ENCODE measurements at regions not wholly inside any gene's neighbourhood (a gene's known extent, or its start where the extent isn't known, plus 50 kb on each side); places are given as distances from the start of the nearest gene placed in this dataset.

DNA sequence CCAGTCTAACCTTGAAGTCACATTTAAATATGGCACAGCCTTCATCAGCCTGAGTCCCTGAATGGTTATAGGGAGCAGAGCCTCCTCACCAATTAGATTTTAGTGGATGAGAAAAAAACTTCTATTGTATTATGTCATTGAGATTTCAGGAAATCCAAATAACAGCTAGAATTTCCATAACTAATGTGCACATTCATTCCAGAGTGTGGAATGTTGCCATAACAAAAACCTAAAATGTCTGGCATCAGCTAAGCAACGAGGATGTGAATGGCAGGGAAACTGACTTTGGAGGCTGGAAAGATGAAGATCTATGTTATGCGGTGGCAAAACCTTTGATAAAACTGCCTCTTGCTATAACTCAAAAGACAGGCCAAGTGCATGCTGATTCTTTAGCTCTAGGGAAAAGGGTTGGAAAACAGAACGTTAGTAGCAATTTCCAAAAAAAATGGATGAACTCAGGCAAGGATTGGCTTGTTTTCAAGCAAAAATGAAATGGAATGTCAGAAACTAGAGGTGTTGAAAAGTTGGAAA, 91.3 kb upstream of the NFIB start (continued):
- TF ChIP-seq, protein P1, sequence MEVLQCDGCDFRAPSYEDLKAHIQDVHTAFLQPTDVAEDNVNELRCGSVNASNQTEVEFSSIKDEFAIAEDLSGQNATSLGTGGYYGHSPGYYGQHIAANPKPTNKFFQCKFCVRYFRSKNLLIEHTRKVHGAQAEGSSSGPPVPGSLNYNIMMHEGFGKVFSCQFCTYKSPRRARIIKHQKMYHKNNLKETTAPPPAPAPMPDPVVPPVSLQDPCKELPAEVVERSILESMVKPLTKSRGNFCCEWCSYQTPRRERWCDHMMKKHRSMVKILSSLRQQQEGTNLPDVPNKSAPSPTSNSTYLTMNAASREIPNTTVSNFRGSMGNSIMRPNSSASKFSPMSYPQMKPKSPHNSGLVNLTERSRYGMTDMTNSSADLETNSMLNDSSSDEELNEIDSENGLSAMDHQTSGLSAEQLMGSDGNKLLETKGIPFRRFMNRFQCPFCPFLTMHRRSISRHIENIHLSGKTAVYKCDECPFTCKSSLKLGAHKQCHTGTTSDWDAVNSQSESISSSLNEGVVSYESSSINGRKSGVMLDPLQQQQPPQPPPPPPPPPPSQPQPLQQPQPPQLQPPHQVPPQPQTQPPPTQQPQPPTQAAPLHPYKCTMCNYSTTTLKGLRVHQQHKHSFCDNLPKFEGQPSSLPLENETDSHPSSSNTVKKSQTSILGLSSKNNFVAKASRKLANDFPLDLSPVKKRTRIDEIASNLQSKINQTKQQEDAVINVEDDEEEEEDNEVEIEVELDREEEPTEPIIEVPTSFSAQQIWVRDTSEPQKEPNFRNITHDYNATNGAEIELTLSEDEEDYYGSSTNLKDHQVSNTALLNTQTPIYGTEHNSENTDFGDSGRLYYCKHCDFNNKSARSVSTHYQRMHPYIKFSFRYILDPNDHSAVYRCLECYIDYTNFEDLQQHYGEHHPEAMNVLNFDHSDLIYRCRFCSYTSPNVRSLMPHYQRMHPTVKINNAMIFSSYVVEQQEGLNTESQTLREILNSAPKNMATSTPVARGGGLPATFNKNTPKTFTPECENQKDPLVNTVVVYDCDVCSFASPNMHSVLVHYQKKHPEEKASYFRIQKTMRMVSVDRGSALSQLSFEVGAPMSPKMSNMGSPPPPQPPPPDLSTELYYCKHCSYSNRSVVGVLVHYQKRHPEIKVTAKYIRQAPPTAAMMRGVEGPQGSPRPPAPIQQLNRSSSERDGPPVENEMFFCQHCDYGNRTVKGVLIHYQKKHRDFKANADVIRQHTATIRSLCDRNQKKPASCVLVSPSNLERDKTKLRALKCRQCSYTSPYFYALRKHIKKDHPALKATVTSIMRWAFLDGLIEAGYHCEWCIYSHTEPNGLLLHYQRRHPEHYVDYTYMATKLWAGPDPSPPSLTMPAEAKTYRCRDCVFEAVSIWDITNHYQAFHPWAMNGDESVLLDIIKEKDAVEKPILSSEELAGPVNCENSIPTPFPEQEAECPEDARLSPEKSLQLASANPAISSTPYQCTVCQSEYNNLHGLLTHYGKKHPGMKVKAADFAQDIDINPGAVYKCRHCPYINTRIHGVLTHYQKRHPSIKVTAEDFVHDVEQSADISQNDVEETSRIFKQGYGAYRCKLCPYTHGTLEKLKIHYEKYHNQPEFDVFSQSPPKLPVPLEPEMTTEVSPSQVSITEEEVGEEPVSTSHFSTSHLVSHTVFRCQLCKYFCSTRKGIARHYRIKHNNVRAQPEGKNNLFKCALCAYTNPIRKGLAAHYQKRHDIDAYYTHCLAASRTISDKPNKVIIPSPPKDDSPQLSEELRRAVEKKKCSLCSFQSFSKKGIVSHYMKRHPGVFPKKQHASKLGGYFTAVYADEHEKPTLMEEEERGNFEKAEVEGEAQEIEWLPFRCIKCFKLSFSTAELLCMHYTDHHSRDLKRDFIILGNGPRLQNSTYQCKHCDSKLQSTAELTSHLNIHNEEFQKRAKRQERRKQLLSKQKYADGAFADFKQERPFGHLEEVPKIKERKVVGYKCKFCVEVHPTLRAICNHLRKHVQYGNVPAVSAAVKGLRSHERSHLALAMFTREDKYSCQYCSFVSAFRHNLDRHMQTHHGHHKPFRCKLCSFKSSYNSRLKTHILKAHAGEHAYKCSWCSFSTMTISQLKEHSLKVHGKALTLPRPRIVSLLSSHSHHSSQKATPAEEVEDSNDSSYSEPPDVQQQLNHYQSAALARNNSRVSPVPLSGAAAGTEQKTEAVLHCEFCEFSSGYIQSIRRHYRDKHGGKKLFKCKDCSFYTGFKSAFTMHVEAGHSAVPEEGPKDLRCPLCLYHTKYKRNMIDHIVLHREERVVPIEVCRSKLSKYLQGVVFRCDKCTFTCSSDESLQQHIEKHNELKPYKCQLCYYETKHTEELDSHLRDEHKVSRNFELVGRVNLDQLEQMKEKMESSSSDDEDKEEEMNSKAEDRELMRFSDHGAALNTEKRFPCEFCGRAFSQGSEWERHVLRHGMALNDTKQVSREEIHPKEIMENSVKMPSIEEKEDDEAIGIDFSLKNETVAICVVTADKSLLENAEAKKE (CRISPR knock-in tag; IDR thresholded peaks at IDR 0.05): no peak
- TF ChIP-seq, protein P2, sequence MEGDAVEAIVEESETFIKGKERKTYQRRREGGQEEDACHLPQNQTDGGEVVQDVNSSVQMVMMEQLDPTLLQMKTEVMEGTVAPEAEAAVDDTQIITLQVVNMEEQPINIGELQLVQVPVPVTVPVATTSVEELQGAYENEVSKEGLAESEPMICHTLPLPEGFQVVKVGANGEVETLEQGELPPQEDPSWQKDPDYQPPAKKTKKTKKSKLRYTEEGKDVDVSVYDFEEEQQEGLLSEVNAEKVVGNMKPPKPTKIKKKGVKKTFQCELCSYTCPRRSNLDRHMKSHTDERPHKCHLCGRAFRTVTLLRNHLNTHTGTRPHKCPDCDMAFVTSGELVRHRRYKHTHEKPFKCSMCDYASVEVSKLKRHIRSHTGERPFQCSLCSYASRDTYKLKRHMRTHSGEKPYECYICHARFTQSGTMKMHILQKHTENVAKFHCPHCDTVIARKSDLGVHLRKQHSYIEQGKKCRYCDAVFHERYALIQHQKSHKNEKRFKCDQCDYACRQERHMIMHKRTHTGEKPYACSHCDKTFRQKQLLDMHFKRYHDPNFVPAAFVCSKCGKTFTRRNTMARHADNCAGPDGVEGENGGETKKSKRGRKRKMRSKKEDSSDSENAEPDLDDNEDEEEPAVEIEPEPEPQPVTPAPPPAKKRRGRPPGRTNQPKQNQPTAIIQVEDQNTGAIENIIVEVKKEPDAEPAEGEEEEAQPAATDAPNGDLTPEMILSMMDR (conservative IDR thresholded peaks at IDR 0.05; ENCODE audit: low read depth in 2 of 2): no peak
- TF ChIP-seq ZNF331 (CRISPR knock-in tag; IDR thresholded peaks at IDR 0.05; ENCODE audit: low read depth) (no peak), EZH2 (IDR thresholded peaks at IDR 0.05; ENCODE audit: low read depth, unreplicated experiment) (no peak)

DNA sequence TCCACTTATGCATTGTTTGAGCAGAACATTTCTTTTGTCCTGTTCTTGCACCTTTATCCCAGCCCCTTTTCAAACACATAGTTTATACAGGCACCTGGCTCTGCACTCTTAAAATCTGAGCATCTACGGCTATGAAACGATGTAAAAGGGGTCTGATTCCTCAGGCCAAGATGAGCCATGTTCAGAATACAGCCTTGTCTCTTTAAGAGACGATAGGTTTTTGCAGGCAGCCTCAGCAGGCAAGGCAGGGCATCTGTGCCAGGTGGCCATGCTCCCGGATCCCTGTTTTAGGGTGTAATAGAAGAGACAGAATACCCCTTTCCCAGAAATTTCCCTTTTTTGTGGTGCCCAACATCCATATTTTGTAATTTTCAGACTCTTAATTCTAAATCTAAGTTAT, 89.1 kb upstream of the NFIB start:
- peak overlapping the region; percentile 72; the same call in 1 of the 2 replicates for H2AFZ ChIP-seq
- Mint-ChIP-seq H3K27me3 (ENCODE audit: insufficient read depth, low read depth, poor library complexity) (no peaks in the 10 kb centered on the region), H3K36me3 (ENCODE audit: low read depth) (no peaks in the 10 kb centered on the region), H3K4me1 (peaks cover 16% of the 10 kb centered on the region), H3K4me3 (no peak overlapping the region), H3K27ac (no peak overlapping the region), H3K9me3 (no peaks in the 10 kb centered on the region)
- DNase-seq (ENCODE audit: low spot score) (no peak), ATAC-seq (no peak)
- no peaks in the 10 kb centered on the region; the same call in 1 of the 2 replicates for H3K9me2 ChIP-seq (ENCODE audit: insufficient read depth)
- H3K4me2 ChIP-seq: no peak overlapping the region; the same call in 1 of the 2 replicates
- no peaks in the 10 kb centered on the region for H3F3A ChIP-seq (replicated peaks; ENCODE audit: low read depth)
- no peaks in the 10 kb centered on the region for H3K36me3 ChIP-seq (ENCODE audit: insufficient read depth)
- no peaks in the 10 kb centered on the region for H3K79me2 ChIP-seq (replicated peaks; ENCODE audit: insufficient read depth)
- no peak overlapping the region for H3K4me3 ChIP-seq
- peaks cover 13% of the 10 kb centered on the region; the same call in 1 of the 2 replicates for H3K4me1 ChIP-seq (ENCODE audit: insufficient read depth)
- no peaks in the 10 kb centered on the region for H3K27me3 ChIP-seq (ENCODE audit: insufficient read depth)
- no peaks in the 10 kb centered on the region for H4K20me1 ChIP-seq (replicated peaks; ENCODE audit: insufficient read depth)
- no peak overlapping the region for H3K27ac ChIP-seq (ENCODE audit: low read depth)
- TF ChIP-seq, protein P1 (CRISPR knock-in tag; IDR thresholded peaks at IDR 0.05): no peak
- no peak for TF ChIP-seq POLR2AphosphoS5 (IDR thresholded peaks at IDR 0.05; ENCODE audit: low read depth)
- TF ChIP-seq, protein P3, sequence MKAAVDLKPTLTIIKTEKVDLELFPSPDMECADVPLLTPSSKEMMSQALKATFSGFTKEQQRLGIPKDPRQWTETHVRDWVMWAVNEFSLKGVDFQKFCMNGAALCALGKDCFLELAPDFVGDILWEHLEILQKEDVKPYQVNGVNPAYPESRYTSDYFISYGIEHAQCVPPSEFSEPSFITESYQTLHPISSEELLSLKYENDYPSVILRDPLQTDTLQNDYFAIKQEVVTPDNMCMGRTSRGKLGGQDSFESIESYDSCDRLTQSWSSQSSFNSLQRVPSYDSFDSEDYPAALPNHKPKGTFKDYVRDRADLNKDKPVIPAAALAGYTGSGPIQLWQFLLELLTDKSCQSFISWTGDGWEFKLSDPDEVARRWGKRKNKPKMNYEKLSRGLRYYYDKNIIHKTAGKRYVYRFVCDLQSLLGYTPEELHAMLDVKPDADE (IDR thresholded peaks at IDR 0.05): no peak
